ENCODE measurements at regions not wholly inside any gene's neighbourhood (a gene's known extent, or its start where the extent isn't known, plus 50 kb on each side); places are given as distances from the start of the nearest gene placed in this dataset.
"Not testable (repeated sequence)": the region's sequence is repeated elsewhere in the genome, so short reads cannot be mapped to it uniquely, and the experiment has no call there.

GRCh38 chr4:131426023-131426758, 1722.9 kb upstream of the PCDH10 start:
- DNase-seq = no peak

- no peak for DNase-seq
Observed at GRCh38 chr4:131427000-131427399, 1722.1 kb upstream of the PCDH10 start.

- no peak for DNase-seq
Observed at GRCh38 chr4:131430302-131430701, 1718.8 kb upstream of the PCDH10 start.

GRCh38 chr4:131441004-131441688, 1707.9 kb upstream of the PCDH10 start:
- no peak for DNase-seq

- DNase-seq = no peak
Observed at GRCh38 chr4:131447883-131448282, 1701.2 kb upstream of the PCDH10 start.

- DNase-seq = no peak
Observed at GRCh38 chr4:131450572-131451209, 1698.4 kb upstream of the PCDH10 start.

GRCh38 chr4:131459430-131460101, 1689.5 kb upstream of the PCDH10 start:
- no peak for DNase-seq

GRCh38 chr4:131470360-131470759, 1678.7 kb upstream of the PCDH10 start:
- DNase-seq = no peak

GRCh38 chr4:131488772-131489171, 1660.3 kb upstream of the PCDH10 start:
- DNase-seq = no peak

GRCh38 chr4:131496211-131496610, 1652.9 kb upstream of the PCDH10 start:
- DNase-seq = not testable (repeated sequence)

- DNase-seq = no peak
Observed at GRCh38 chr4:131499141-131499873, 1649.8 kb upstream of the PCDH10 start.

- DNase-seq = no peak
Observed at GRCh38 chr4:131509521-131509920, 1639.6 kb upstream of the PCDH10 start.

- DNase-seq = no peak
Observed at GRCh38 chr4:131526686-131527085, 1622.4 kb upstream of the PCDH10 start.

- no peak for DNase-seq
Observed at GRCh38 chr4:131531087-131531486, 1618.0 kb upstream of the PCDH10 start.

GRCh38 chr4:131534944-131535645, 1614.0 kb upstream of the PCDH10 start:
- no peak for DNase-seq

- no peak for DNase-seq
Observed at GRCh38 chr4:131540256-131540655, 1608.8 kb upstream of the PCDH10 start.

GRCh38 chr4:131547506-131547981, 1601.5 kb upstream of the PCDH10 start:
- no peak for DNase-seq

- no peak for DNase-seq
Observed at GRCh38 chr4:131551306-131551705, 1597.8 kb upstream of the PCDH10 start.

GRCh38 chr4:131566026-131566425, 1583.1 kb upstream of the PCDH10 start:
- DNase-seq = no peak

- no peak for DNase-seq
Observed at GRCh38 chr4:131584587-131584986, 1564.5 kb upstream of the PCDH10 start.

- DNase-seq = no peak
Observed at GRCh38 chr4:131595140-131595539, 1554.0 kb upstream of the PCDH10 start.

GRCh38 chr4:131603705-131604104, 1545.4 kb upstream of the PCDH10 start:
- DNase-seq = no peak

All from activated T-cell treated with anti-CD3 and anti-CD28 coated beads, Interleukin-2, amount 50 U/mL, for 48 hours (primary cell).